ENCODE measurements at regions not wholly inside any gene's neighbourhood (a gene's known extent, or its start where the extent isn't known, plus 50 kb on each side); places are given as distances from the start of the nearest gene placed in this dataset.
"Not testable (repeated sequence)": the region's sequence is repeated elsewhere in the genome, so short reads cannot be mapped to it uniquely, and the experiment has no call there.

DNA sequence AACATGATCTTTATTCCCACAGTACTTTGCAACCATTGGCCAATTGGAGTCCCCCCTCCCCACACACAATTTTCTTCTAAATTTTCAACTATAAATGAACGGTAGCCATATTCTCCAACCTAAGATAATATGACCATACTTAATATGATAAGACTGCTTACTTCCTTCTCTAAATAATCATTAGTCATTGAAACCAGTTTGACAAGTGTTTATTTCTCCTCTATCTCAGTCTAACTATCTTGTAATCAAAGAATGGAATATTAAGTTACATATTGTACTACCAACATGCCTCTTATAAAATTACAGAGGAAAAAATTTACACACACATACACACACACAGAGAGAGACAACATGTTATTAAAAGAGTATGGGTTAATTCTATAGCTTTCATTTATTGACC, 567.4 kb upstream of the TMPRSS15 start:
- no peak for DNase-seq

- no peak for DNase-seq
These were observed 582.0 kb upstream of the TMPRSS15 start for GRCh38 chr21:18985584-18985983.

- DNase-seq = no peak
These were observed 582.6 kb upstream of the TMPRSS15 start for GRCh38 chr21:18986197-18986596.

GRCh38 chr21:18987520-18988026, 584.0 kb upstream of the TMPRSS15 start:
- no peak for DNase-seq

DNA sequence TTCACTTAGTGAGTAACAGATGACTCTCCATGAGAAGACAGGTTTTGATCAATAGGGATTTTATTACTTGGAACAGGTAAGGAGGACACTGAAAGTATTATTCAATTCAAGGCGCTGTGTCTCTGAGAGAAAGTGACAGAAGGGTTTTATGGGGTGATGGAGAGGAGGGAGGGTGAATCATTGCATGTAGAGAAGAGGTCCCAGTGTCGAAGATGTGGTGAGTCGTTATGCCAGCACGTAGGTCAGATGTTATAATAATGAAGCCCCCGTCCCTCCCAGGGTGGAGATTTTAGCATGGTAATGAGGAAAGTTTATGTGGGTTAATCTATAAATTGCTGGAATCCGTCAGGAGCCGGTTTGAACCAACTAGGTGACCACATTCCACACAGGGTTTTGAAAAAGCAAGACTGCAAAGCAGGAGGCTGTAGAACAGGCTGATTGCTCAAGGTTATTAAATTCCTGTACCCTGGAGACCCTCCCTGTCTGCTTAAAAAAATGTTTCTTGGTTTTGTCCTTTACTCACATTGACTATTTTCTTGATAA, 586.4 kb upstream of the TMPRSS15 start:
- DNase-seq = peak; percentile 7

- DNase-seq = no peak
These were observed 588.3 kb upstream of the TMPRSS15 start for GRCh38 chr21:18991846-18992245.

- DNase-seq = no peak
These were observed 606.7 kb upstream of the TMPRSS15 start for GRCh38 chr21:19010251-19010650.

- DNase-seq = no peak
These were observed 607.4 kb upstream of the TMPRSS15 start for GRCh38 chr21:19010996-19011395.

GRCh38 chr21:19011451-19011850, 607.9 kb upstream of the TMPRSS15 start:
- DNase-seq = no peak

GRCh38 chr21:19013916-19014315, 610.3 kb upstream of the TMPRSS15 start:
- no peak for DNase-seq

DNA sequence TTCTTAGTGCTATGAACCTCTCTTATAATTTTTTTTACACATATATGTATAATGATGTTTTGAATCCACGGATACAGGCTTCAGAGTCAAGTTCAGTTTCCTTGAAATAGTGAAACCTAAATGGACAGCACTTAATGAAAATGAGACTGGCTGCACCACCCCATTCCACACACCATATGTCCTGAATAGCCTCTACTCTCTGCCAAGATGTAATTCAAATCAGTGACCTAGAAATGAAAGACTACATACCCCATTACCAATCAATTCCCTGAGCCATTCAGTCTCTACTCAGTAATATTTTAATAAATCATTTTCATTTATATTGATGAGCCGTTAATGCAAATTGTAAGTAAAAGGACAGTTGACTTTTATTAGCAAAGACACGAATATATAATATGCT, 614.9 kb upstream of the TMPRSS15 start:
- DNase-seq = no peak

- DNase-seq = no peak
These were observed 619.4 kb upstream of the TMPRSS15 start for GRCh38 chr21:19022978-19023377.

- DNase-seq = no peak
These were observed 623.3 kb upstream of the TMPRSS15 start for GRCh38 chr21:19026911-19027310.

GRCh38 chr21:19029816-19030215, 626.2 kb upstream of the TMPRSS15 start:
- no peak for DNase-seq

GRCh38 chr21:19031953-19032352, 628.4 kb upstream of the TMPRSS15 start:
- no peak for DNase-seq

DNA sequence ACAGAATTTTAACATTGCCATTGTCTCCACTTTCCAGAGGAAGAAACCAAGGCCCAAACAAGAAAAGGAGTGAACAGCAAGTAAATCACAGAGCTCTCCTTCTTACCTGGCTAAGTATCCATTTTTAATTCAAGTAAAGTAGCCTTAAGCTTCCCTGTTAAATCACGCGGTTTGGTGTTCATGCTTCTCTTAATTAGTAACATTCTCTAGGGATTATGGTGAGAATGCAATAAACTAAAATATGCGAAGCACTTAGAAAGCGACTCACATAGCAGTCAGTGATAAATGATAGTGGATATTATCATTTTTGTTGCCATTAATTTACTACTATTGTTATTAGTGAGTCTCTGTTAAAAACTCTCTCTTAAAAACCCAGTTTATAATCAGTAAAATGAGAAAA, 630.5 kb upstream of the TMPRSS15 start:
- DNase-seq = no peak

GRCh38 chr21:19034560-19034959, 631.0 kb upstream of the TMPRSS15 start:
- DNase-seq = no peak

DNA sequence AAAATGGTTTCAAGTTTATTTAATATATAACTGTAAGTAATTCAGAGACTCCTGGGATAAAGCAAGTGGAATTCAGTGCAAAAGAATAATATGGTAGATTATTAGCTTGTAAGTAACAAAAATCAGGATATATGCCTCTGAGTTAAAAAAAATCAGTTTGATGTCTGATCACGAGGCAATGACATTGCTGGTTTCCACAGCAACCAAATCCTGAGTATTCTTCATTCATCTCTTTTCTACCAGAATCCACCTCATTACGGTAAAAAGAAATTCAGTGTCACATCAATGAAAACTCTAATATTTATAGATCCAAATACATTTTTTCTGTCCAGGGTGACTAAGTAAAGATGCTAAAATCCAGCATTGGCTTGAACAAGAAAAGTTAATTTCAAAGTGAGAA, 642.3 kb upstream of the TMPRSS15 start:
- no peak for DNase-seq

DNA sequence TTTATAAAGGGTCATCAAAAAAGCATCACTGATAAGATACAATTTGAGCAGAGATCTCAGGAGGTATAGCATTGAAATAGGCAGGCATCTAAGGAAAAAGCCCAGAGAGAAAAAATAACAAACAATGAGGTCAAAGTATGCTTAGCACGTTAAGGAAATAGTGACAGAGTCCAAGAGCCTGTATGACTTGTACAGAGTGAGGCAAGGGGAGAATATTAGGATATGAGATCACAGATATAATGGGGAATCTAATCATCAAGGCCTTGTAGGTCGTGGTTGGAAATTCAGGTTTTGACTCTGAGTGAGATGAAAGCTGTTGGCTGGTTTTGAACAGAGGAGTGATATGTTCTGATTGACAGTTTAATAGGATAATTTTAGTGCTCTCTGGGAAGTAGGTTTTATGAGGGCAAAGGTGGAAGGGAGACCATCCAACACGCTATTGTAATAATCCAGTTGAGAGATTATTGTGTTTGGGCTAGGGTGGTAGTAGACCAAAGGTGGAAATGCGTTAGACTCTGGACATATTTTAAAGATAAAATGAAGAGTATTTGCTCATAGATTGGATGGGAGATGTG, 644.6 kb upstream of the TMPRSS15 start:
- no peak for DNase-seq

GRCh38 chr21:19049567-19049966, 646.0 kb upstream of the TMPRSS15 start:
- DNase-seq = no peak

DNA sequence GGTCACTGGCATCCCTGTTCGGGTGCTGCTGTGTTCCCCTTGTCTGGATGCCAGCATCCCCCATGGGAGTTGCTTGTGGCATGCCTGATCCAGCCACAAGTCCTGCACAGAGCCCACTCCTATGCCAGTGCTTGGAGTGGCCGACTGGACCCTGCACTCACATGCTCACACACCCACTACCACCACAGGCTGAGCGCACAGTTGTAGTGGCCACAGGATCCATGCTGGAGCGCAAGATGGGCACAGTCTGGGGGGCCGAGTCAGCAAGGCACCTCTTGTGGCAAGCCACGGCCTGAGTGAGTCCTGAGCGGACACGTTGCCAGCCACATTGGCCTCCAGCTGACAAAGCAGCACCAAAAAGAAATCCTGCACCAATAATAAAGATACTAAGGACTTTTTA, 661.6 kb upstream of the TMPRSS15 start:
- DNase-seq = no peak

DNA sequence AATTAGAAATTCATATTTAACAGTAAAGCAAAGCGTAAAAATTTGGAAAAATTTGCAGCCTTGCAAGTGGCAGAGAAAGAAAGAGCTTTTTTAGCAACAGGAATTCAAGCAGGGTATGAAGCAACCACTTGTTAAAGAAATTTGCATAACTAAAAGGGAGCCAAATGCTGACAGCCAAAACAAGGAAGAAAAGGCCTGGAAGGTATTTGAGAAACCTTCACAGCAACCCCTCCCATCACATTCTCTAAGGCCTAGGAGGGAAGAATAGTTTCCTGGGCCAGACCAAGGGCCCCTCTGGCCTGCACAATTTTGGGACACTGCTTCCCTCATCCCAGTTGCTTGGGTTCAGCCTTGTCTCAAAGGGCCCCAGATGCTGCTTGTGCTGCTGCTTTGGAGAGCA, 672.4 kb upstream of the TMPRSS15 start:
- no peak for DNase-seq

DNA sequence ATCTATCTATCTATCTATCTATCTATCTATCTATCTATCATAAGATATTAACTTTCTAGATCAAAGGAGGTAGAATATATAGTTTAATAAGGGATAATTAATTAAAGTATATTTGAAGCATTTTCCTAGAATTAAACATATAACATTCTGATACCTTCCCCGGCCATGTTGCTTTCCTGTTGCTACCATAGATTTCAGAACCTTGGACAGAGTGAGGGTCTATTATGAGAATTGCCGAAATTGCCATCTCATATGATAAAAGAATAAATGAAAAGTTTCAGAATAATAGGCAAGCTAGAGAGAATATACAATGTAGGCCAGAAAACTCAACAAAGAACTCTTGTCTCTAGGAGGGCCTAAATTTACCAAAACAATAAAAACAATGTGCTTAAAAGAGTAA, 706.1 kb upstream of the TMPRSS15 start:
- no peak for DNase-seq

GRCh38 chr21:19119259-19119658, 715.7 kb upstream of the TMPRSS15 start:
- DNase-seq = not testable (repeated sequence)

GRCh38 chr21:19120591-19120990, 717.0 kb upstream of the TMPRSS15 start:
- no peak for DNase-seq
